ENCODE measurements at regions not wholly inside any gene's neighbourhood (a gene's known extent, or its start where the extent isn't known, plus 50 kb on each side); places are given as distances from the start of the nearest gene placed in this dataset.

- Histone ChIP-seq H4K20me1 (ENCODE audit: insufficient read depth, low read length) (no peaks in the 10 kb centered on the region), H3K4me3 (replicated peaks in 1 of 3; ENCODE audit: insufficient read depth in 1 of 3, low read depth in 2 of 3, low read length in 3 of 3) (no peak overlapping the region), H3K27ac (ENCODE audit: extremely low read length, insufficient read depth, low read length) (no peak overlapping the region), H3K4me1 (ENCODE audit: insufficient read depth, low read length) (no peaks in the 10 kb centered on the region), H2AFZ (ENCODE audit: low read length) (no peak overlapping the region), H3K4me2 (ENCODE audit: low read depth, low read length) (no peak overlapping the region), H3K79me2 (ENCODE audit: insufficient read depth, low read length) (no peaks in the 10 kb centered on the region), H3K36me3 (replicated peaks in 1 of 2; ENCODE audit: control insufficient read depth in 1 of 2, insufficient read depth in 2 of 2, low read length in 2 of 2) (no peaks in the 10 kb centered on the region), H3K9me3 (ENCODE audit: low read length) (no peaks in the 10 kb centered on the region), H3K27me3 (ENCODE audit: control insufficient read depth in 1 of 2, insufficient read depth in 2 of 2, low read length in 2 of 2) (peaks cover 0 to 31% of the 10 kb centered on the region in 2 experiments; a peak in 3 of 5 replicates), H3K9ac (ENCODE audit: insufficient read depth, low read depth, low read length) (no peak overlapping the region)
- ATAC-seq (no peak), FAIRE-seq (no peak), DNase-seq (ENCODE audit: low spot score) (no peak)
- no TSS peak for BruUV-seq (replicated peaks)
- ChIA-PET CTCF (ENCODE audit: low intra/inter-chr PET ratio, low total read pairs) (no interaction called here), POLR2A (no interaction called here)
- intact Hi-C loops (cut with micrococcal nuclease; ENCODE audit: unreplicated experiment): no loop called here
- in situ Hi-C loops (cut with HindIII; ENCODE audit: extremely low pct_ligation_motif_present, low pct_unique_long_range_greater_than_20kb): no loop called here
- 7% methylated on average over 3 of the region's 3 CpGs for WGBS (ENCODE audit: low lambda C conversion rate)
- TF ChIP-seq ZNF276 (CRISPR knock-in tag; IDR thresholded peaks at IDR 0.05; ENCODE audit: low read depth) (no peak), ZBTB25 (CRISPR knock-in tag; IDR thresholded peaks at IDR 0.05) (no peak)
Measured at GRCh38 chr11:115736146-115736545, 231.9 kb upstream of the CADM1 start.

- H4K20me1 ChIP-seq (ENCODE audit: insufficient read depth, low read length): no peaks in the 10 kb centered on the region
- peaks cover 0 to 7% of the 10 kb centered on the region in 2 experiments; a peak in 2 of 5 replicates for H3K27me3 ChIP-seq (ENCODE audit: control insufficient read depth in 1 of 2, insufficient read depth in 2 of 2, low read length in 2 of 2)
- H3K9me3 ChIP-seq (ENCODE audit: low read length): peaks cover 6% of the 10 kb centered on the region; the same call in 1 of the 2 replicates
- no peaks in the 10 kb centered on the region for H3K4me1 ChIP-seq (ENCODE audit: insufficient read depth, low read length)
- no peak overlapping the region for H3K9ac ChIP-seq (ENCODE audit: insufficient read depth, low read depth, low read length)
- H2AFZ ChIP-seq (ENCODE audit: low read length): no peak overlapping the region
- DNase-seq (ENCODE audit: low spot score) (no peak), FAIRE-seq (no peak), ATAC-seq (no peak)
- BruUV-seq (replicated peaks): no TSS peak
- H3K27ac ChIP-seq (ENCODE audit: extremely low read length, insufficient read depth, low read length): no peak overlapping the region
- CTCF ChIA-PET (ENCODE audit: low intra/inter-chr PET ratio, low total read pairs): no interaction called here
- H3K4me2 ChIP-seq (ENCODE audit: low read depth, low read length): no peak overlapping the region
- H3K4me3 ChIP-seq (replicated peaks in 1 of 3; ENCODE audit: insufficient read depth in 1 of 3, low read depth in 2 of 3, low read length in 3 of 3): no peak overlapping the region
- POLR2A ChIA-PET: no interaction called here
- H3K79me2 ChIP-seq (ENCODE audit: insufficient read depth, low read length): no peaks in the 10 kb centered on the region
- no peaks in the 10 kb centered on the region for H3K36me3 ChIP-seq (replicated peaks in 1 of 2; ENCODE audit: control insufficient read depth in 1 of 2, insufficient read depth in 2 of 2, low read length in 2 of 2)
- WGBS (ENCODE audit: low lambda C conversion rate): 0% methylated on average over 2 of the region's 2 CpGs
- intact Hi-C loops (cut with micrococcal nuclease; ENCODE audit: unreplicated experiment) (no loop called here), in situ Hi-C loops (cut with HindIII; ENCODE audit: extremely low pct_ligation_motif_present, low pct_unique_long_range_greater_than_20kb) (no loop called here)
- no peak for TF ChIP-seq GRHL1 (CRISPR knock-in tag; conservative IDR thresholded peaks at IDR 0.05)
- TF ChIP-seq PPARG (CRISPR knock-in tag; conservative IDR thresholded peaks at IDR 0.05): no peak
- no peak for TF ChIP-seq ZNF747 (CRISPR knock-in tag; IDR thresholded peaks at IDR 0.05; ENCODE audit: borderline replicate concordance)
- TF ChIP-seq RELA (CRISPR knock-in tag; IDR thresholded peaks at IDR 0.05): no peak
- no peak for TF ChIP-seq ZNF513 (CRISPR knock-in tag; conservative IDR thresholded peaks at IDR 0.05)
- no peak for TF ChIP-seq ZNF691 (CRISPR knock-in tag; IDR thresholded peaks at IDR 0.05; ENCODE audit: borderline replicate concordance, low read depth)
- no peak for TF ChIP-seq NBN (conservative IDR thresholded peaks at IDR 0.05)
- no peak for TF ChIP-seq ZNF879 (CRISPR knock-in tag; IDR thresholded peaks at IDR 0.05)
Measured at GRCh38 chr11:115724666-115725065, 220.5 kb upstream of the CADM1 start.

Measured in HepG2 (cell line).